Right lobe of liver (tissue), 6 donors: ENCODE measurements at regions not wholly inside any gene's neighbourhood (a gene's known extent, or its start where the extent isn't known, plus 50 kb on each side); places are given as distances from the start of the nearest gene placed in this dataset.

ENCODE experiments used
- ATAC-seq, 4 donors: fragments of 200-7000 bp; cut with Tn5 transposase; one replicate each; pipeline ENCODE4 v1.9.1; 2020; ENCODE audit warnings: mild to moderate bottlenecking in 4 of 4, moderate library complexity in 4 of 4
- DNase-seq, 3 donors: peaks; one replicate each; pipeline ENCODE4 v3.0.0-alpha.2; 2020
- H3K27ac ChIP-seq, 3 donors: fragments of 200-600 bp; one replicate each; pipeline ENCODE4 v1.8.0; 2022
- H3K27me3 ChIP-seq, 2 donors: fragments of 200-600 bp; one replicate each; pipeline ENCODE4 v1.8.0; 2022
- H3K36me3 ChIP-seq, 4 donors: fragments of 200-600 bp; sonication (generic) in 1 of 4; one replicate each; pipeline versions ENCODE4 v1.5.1 to v1.8.0; 2017 to 2022; ENCODE audit warnings: control low read depth in 1 of 4
- H3K4me1 ChIP-seq, 4 donors: fragments of 200-600 bp; sonication (generic) in 1 of 4; one replicate each; pipeline versions ENCODE4 v1.5.1 to v1.8.0; 2017 to 2022; ENCODE audit warnings: control low read depth in 1 of 4
- H3K4me3 ChIP-seq, 3 donors: fragments of 200-600 bp; one replicate each; pipeline ENCODE4 v1.8.0; 2022
- H3K9me3 ChIP-seq, 4 donors: fragments of 200-600 bp; sonication (generic) in 1 of 4; one replicate each; pipeline versions ENCODE4 v1.5.1 to v1.8.0; 2017 to 2022; ENCODE audit warnings: control low read depth in 1 of 4
- CTCF ChIP-seq, 4 donors: fragments of 200-600 bp in 3 of 4; fragments of 450-650 bp in 1 of 4; IDR thresholded peaks; one replicate each; pipeline versions ENCODE4 v1.5.1 to v1.8.0; 2016 to 2022; ENCODE audit warnings: antibody characterized with exemption in 4 of 4, mild to moderate bottlenecking in 2 of 4
- POLR2A ChIP-seq: fragments of 450-650 bp; IDR thresholded peaks from one replicate; pipeline ENCODE4 v1.6.1; 2017; ENCODE audit warnings: antibody characterized with exemption, mild to moderate bottlenecking
- WGBS: methylation state at CpG from one replicate; pipeline ENCODE4 v1.1.6; 2018; ENCODE audit warnings: low coverage, low lambda C conversion rate; ENCODE audit not compliant: insufficient coverage; ENCODE audit errors: missing lambda C conversion rate; 5-methylcytosine and 5-hydroxymethylcytosine counted together
- intact Hi-C, 2 donors: fragments of 100-400 bp; cut with DNase I; formaldehyde crosslinking; loops; one replicate each; pipeline versions ENCODE4 v1.11.2 to v1.14.1; 2022
- donor health status: DM: no; HTN: yes; CAD: no.
- donor health status: DM: no; HTN: no; CAD: no.
- donor health status: DM: no; HTN: no; CAD: no.
- donor health status: DM: no; HTN: yes; CAD: no.
- donor health status: DM: no; HTN: yes; CAD: no.

GRCh38 chr1:232483826-232484225 lies 146.1 kb downstream of the SIPA1L2 start:
- no peaks in the 10 kb centered on the region for H3K27me3 ChIP-seq
- 85% methylated on average over 4 of the region's 4 CpGs for WGBS

GRCh38 chr1:232481091-232481490 lies 148.8 kb downstream of the SIPA1L2 start:
- DNase-seq (no peak), ATAC-seq (no peak)
- Histone ChIP-seq H3K4me3 (no peak overlapping the region), H3K27ac (no peak overlapping the region), H3K27me3 (no peaks in the 10 kb centered on the region), H3K36me3 (peaks cover 0 to 20% (median 0%) of the 10 kb centered on the region in 4 donors), H3K9me3 (no peaks in the 10 kb centered on the region), H3K4me1 (no peaks in the 10 kb centered on the region)
- TF ChIP-seq CTCF (IDR thresholded peaks at IDR 0.05) (no peak), POLR2A (no peak)
- intact Hi-C loops = no loop called here
- WGBS = 86% methylated on average over 5 of the region's 5 CpGs

More at GRCh38 chr1:232483826-232484225, 146.1 kb downstream of the SIPA1L2 start:
- Histone ChIP-seq H3K9me3 (no peaks in the 10 kb centered on the region), H3K4me3 (no peak overlapping the region), H3K27ac (no peak overlapping the region), H3K4me1 (no peaks in the 10 kb centered on the region), H3K36me3 (peaks cover 0 to 20% (median 0%) of the 10 kb centered on the region in 4 donors)
- TF ChIP-seq CTCF (IDR thresholded peaks at IDR 0.05) (no peak), POLR2A (no peak)
- intact Hi-C loops = no loop called here
- no peak for ATAC-seq
- DNase-seq = no peak

DNA sequence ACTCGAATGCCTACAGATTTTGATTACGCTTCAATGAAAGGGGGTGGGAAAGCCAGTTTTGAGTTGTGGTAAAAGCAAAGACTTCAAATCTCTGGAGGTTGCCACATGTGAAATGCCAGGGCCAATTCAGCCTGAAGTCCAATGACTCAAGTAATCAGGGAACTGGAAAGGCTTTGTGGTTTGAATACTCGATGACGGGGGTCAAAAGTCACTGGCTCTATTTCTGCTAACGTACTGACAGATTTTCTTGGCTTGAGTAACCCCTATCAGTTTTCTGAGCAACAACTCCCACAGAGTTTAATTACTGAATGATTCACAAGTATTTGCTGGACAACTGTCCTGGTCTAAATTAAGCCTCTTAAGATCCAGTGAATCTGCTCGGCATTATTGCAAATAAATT lies 152.2 kb downstream of the SIPA1L2 start:
- H3K27me3 ChIP-seq = no peaks in the 10 kb centered on the region
- H3K4me1 ChIP-seq = no peaks in the 10 kb centered on the region
- DNase-seq = no peak
- H3K9me3 ChIP-seq = no peaks in the 10 kb centered on the region
- TF ChIP-seq POLR2A = no peak
- no peak for TF ChIP-seq CTCF (IDR thresholded peaks at IDR 0.05)
- no peak overlapping the region for H3K27ac ChIP-seq
- H3K36me3 ChIP-seq = peaks cover 0 to 9% (median 0%) of the 10 kb centered on the region in 4 donors
- ATAC-seq = no peak
- no peak overlapping the region for H3K4me3 ChIP-seq
- intact Hi-C loops = no loop called here
- WGBS = 65% methylated on average over 6 of the region's 6 CpGs

GRCh38 chr1:232476538-232476950 lies 153.4 kb downstream of the SIPA1L2 start:
- TF ChIP-seq CTCF (IDR thresholded peaks at IDR 0.05) = no peak
- TF ChIP-seq POLR2A = no peak
- H3K4me1 ChIP-seq = no peaks in the 10 kb centered on the region
- intact Hi-C loops = no loop called here
- no peak overlapping the region for H3K27ac ChIP-seq
- no peaks in the 10 kb centered on the region for H3K27me3 ChIP-seq
- DNase-seq (no peak), ATAC-seq (no peak)
- WGBS = 85% methylated on average over 2 of the region's 2 CpGs
- H3K36me3 ChIP-seq = no peaks in the 10 kb centered on the region
- H3K9me3 ChIP-seq = no peaks in the 10 kb centered on the region
- H3K4me3 ChIP-seq = no peak overlapping the region

GRCh38 chr1:232474826-232475225 lies 155.1 kb downstream of the SIPA1L2 start:
- intact Hi-C loops = no loop called here
- Histone ChIP-seq H3K9me3 (no peaks in the 10 kb centered on the region), H3K4me1 (no peaks in the 10 kb centered on the region), H3K36me3 (peaks cover 0 to 9% (median 0%) of the 10 kb centered on the region in 4 donors), H3K4me3 (no peak overlapping the region), H3K27me3 (no peaks in the 10 kb centered on the region), H3K27ac (no peak overlapping the region)
- DNase-seq (no peak), ATAC-seq (peak in 1 of 4 donors; percentile 16)
- 79% methylated on average over 3 of the region's 3 CpGs for WGBS
- TF ChIP-seq CTCF (IDR thresholded peaks at IDR 0.05) (no peak), POLR2A (no peak)
